HG02852 (cell line): ENCODE measurements at regions not wholly inside any gene's neighbourhood (a gene's known extent, or its start where the extent isn't known, plus 50 kb on each side); places are given as distances from the start of the nearest gene placed in this dataset.

Experiments
- ATAC-seq: cut with Tn5 transposase; IDR thresholded peaks from one replicate; pipeline ENCODE4 v1.9.1; 2021; ENCODE audit warnings: mild to moderate bottlenecking, moderate library complexity; ENCODE audit not compliant: unreplicated experiment

- no peak for ATAC-seq
Observed at GRCh38 chr9:82367016-82367415, 378.4 kb downstream of the SPATA31D1 start.

- ATAC-seq, result no peak
Observed at GRCh38 chr9:82367929-82368328, 379.4 kb downstream of the SPATA31D1 start.

DNA sequence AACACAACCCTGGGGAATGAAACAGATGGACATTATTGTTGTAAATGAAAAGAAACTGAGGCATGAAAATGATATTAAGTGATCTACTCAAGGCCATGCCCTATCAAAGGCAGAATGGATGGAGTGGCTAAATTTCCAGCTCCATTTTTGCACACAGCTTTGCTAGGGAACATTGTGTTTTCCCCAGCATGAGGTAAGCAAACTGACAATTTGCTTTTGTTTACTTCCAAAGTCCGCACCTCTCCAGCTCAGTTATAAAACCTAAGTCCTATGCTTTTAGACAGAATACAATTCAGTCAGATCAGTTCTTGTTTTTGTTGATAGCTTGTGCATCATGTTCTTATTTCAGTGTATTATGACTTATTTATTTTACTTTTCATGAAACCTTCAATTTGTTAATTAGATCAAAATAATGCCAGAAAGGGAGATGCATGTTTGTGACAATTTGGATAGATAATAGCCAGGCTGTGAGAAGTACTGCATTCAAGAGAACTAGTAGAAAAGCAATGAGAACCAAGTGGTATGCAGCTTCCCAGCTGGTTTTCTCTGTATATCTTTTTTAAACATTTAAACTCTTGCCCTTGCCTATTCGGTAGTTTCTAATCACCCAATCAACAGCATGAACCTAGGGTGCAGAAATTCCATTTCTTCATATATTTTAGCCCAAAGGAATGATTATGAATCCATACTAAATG, 380.8 kb downstream of the SPATA31D1 start:
- ATAC-seq, result no peak

GRCh38 chr9:82375041-82375440, 386.5 kb downstream of the SPATA31D1 start:
- no peak for ATAC-seq

- no peak for ATAC-seq
Observed at GRCh38 chr9:82376677-82377232, 388.2 kb downstream of the SPATA31D1 start.

DNA sequence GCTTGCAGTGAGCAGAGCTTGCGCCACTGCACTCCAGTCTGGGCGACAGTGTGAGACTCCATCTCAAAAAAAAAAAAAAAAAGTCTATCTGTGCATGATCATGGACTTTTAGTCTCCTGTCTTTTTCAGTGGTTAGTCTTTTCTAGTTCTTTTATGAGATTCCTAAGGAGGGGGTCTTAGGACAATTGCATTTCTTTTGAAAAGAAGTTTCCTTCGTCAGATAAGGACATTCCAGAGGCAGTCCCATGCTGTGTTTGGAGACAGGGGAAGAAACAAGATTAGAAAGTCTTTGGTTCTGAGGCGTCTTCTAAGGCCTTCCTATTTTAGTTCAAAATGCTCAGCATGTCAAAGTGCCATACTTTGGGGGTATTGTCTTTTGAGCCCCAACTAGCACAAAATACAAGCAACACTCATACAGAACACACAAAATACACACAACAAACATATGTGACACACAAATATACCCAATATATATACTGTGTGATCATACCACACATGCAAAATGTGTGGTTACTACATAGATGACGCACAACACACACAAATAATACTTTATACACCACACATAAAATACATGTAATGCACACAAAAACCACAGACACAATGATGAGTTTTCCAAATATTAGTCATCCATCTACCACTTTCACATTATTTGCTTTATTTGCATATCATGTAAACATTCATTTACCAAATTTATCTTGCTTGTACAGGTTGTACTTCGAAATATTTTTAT, 394.5 kb downstream of the SPATA31D1 start:
- no peak for ATAC-seq

DNA sequence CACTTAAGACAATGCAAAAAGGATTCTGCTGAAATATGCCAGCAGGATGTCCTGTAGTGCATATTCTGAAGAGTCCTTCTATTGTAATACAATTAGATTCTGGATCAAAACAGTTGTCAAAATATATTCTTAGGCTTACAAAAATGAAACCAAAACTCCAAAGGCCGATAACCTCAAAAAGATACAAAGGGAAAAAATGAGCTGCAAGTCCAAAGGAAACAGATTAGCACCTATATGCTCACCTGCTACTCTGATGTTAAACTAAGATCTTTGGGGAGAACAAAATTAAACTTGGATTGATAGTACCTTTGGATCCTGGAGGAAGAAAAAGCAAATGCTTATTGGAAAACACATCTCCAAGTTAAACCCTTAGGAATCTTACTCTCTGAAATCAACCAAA, 397.1 kb downstream of the SPATA31D1 start:
- no peak for ATAC-seq

DNA sequence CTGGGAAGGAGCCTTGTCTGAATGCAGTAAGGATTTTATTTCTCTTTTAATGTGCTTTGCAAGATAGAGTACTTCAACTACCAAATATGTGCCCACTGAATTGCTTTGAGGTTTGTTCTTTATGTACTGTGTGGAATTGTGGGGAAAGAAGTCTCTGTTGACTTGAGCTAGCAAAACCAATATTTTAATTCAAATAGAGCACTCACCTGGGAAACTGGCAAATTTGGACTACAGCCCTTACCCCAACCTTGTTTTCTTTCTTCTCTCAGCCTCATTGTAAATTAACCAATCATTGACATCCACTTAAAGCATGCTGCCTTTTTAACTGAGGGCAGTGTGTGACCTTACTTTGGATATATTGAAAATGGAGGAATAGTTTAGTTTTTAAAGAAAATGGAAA, 409.0 kb downstream of the SPATA31D1 start:
- ATAC-seq, result no peak

DNA sequence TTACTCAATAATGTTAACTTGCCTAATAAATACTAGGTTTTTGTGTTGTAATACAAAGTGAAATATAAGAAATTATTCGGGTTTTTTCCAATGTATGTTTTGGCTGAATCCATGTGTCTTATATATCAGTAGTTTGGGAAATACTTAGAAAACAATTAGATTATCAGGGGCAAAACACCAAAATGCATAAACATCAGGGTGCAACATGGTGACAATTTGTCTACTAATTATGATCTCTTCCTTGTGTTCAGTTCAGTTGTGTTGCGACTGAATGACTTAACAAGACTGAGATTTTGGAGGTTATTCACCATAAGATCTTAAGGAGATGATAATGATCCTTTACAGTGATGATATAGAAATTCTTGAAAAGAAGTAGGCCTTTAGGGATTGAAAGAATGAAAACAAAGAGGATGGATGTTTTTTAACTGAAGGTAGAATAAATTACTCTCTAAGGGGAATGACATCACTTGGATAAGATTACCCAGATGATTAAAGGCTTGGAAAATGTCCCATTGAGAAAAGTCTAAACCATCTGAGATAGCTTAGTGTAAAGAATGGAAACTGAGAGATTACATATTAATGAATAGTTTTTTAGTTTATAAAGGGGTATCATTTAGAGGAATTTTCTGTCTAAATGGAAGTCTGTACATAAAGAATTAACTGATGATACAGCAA, 415.8 kb downstream of the SPATA31D1 start:
- ATAC-seq, result no peak

- ATAC-seq, result no peak
Observed at GRCh38 chr9:82404881-82405280, 416.3 kb downstream of the SPATA31D1 start.

DNA sequence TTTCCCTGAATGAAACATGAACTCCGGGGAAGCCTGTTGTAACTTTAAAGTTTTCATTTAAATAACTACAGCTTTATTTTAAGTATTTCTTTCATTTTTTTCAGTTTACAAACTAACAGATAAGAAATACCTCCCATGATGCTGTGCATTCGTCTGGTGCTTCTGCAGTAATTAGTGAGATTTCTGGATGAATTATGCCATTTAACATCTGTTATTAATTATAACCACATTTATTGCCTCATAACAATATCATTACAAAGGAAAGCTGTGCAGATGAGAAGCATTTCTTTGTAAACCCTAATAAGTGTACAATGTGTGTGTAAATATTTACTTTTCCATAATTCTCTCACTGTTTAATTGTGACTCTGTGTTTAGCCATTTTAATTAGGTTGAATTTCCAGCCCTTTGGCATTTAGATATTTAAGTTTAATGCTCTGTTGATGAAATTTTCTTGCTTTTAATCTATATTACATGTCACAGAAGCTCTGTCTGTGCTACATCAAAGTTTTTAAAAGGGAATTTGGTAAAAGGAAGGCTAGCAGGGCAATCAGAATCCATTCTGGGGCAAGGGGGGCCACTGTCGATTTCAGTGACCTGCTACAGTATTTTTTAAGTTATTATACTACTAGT, 418.0 kb downstream of the SPATA31D1 start:
- ATAC-seq, result no peak

DNA sequence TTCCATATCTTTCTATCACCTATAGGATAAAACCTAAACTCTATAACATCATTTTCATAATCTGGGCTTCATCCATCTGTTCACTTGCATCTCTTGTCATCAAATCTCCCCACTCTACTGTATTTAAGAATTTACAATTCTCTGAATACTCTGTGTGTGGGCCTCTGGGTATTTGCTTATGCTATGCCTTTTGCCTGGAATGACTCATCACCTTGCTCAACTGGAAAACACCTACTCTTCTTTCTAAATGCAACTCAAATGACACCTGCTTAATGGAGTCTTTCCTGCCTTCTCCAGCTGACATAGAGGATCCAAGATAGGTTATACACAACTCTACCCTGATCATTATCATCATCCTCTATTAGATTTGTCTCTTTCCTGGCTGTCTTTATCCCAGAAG, 421.7 kb downstream of the SPATA31D1 start:
- ATAC-seq, result peak; percentile 93

DNA sequence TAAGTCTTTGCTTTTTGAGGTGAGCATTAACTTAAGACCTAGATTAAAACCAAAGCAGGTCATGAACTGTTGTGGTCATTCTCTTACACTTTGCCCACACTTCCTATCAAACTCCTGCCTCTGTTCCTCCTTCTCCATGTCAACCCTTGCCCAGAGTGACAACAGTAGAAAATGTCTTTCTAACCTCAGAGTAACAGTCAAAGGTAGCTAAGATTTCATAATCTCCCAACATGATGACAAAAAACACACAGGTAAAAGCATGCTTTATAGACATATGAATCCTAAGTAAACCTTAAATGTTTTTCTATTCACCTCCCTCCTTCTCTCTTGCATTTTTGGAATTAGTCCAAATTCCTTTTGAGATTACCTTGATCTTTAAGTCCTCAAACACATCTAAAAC, 422.3 kb downstream of the SPATA31D1 start:
- peak; percentile 30 for ATAC-seq

GRCh38 chr9:82412586-82413305, 424.2 kb downstream of the SPATA31D1 start:
- ATAC-seq, result no peak

GRCh38 chr9:82417501-82417900, 428.9 kb downstream of the SPATA31D1 start:
- ATAC-seq, result no peak

DNA sequence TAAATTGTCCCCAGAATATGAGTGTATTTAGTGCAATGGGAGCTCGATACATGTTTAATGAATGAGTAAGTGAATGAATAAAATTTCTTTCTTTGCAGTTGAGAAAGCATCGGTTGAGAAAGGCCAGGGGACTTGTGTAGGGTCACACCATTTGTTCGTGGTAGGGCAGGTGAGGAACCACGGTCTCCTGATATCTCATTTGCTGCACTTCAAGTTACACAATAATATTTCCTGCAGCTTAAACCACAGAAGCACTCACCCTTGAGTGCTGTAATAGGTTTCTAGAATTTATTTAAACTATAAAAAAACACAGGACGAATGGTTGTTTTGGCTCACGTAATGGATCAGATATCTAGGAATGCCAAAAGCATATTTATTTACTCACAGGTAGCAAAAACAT, 429.8 kb downstream of the SPATA31D1 start:
- ATAC-seq, result no peak

DNA sequence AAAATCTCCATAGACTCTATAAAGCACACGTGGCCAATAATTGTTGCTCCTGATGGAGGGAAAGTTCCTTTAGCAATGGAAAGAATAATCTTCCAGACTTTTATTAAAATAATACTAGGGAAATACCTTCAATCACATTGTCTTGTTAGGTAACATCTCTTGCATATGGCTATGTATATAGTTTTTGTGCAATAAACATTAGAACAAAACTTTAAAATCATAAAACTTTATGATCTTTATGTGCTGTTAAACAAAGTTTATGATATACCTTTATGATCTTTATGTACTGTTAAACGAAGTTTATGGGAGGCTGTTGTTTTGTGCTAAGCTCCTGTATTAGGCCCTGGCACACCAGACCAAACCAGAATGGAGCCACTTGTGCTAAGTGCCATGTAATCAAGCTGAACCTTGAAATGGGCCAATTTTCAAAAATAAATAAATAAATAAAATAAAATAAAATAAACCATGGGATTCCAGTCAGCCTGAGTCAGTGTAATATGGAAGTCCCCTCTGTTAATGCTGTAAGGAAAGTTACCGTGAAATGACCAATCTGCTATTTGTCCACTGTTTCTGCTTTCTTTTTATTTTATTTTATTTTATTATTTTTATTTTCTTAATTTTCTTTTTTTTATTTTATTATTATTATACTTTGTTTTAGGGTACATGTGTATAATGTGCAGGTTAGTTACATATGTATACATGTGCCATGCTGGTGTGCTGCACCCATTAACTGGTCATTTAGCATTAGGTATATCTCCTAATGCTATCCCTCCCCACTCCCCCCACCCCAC, 431.3 kb downstream of the SPATA31D1 start:
- ATAC-seq, result no peak

GRCh38 chr9:82421498-82421897, 432.9 kb downstream of the SPATA31D1 start:
- no peak for ATAC-seq

DNA sequence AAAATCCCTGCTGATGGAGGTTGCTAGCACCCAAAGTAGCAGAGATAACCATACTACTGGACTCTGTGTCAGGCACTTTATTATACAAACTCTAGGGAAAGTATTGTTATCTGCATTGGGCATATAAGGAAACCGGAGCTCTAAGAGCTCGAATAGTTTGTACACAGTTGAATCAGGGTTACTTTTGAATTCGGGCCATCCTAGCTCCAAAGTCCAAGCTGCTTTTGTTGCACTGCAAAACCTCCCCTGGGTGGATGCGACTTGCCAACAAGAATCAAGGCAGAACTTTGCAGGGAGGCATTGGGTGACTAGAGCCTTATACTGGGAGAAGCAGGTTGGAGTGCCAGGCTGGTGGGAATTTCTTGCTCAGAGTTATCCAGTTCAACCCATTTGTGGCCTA, 435.1 kb downstream of the SPATA31D1 start:
- no peak for ATAC-seq

DNA sequence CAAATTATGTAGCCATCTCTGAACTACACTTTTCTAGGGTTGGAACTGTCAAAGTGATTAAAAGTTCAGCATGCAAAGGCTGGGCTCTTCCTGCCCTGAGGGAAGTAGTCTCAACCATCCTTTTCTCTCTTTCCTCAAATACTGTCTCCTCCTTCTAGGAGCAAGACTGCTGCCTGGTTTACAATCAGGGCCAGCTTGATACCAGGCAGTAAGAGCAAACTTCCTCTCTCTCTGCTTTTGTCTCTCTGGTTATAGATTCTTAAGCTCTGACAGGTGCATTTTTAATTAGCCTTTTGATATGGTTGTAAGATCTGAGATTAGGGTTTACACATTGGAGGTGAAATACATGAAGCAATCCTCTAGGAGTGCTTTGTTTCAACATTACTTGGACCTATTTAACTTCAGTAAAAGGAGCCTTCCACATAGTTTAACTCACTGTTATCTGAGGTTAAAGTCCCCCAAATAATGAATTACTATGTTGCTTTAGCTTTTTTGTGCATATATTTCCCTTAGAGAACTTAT, 436.1 kb downstream of the SPATA31D1 start:
- no peak for ATAC-seq
